Stomach (tissue), 4 donors: ENCODE measurements at regions not wholly inside any gene's neighbourhood (a gene's known extent, or its start where the extent isn't known, plus 50 kb on each side); places are given as distances from the start of the nearest gene placed in this dataset.

Source experiments
- POLR2A ChIP-seq, 4 donors: fragments of 450-650 bp; IDR thresholded peaks; one replicate each; pipeline ENCODE4 v1.6.1; 2016; ENCODE audit warnings: antibody characterized with exemption in 4 of 4, control low read depth in 2 of 4, mild to moderate bottlenecking in 1 of 4, moderate library complexity in 1 of 4
- POLR2AphosphoS5 ChIP-seq, 3 donors: sonication (generic); formaldehyde crosslinking; IDR thresholded peaks; one replicate each; pipeline ENCODE4 v1.6.1; 2016; ENCODE audit warnings: antibody characterized with exemption in 3 of 3
- TF ChIP-seq, protein P1 (sequence below), 7 experiments: fragments of 450-650 bp in 4 of 7; fragments of 200-600 bp in 3 of 7; sonication (generic) in 3 of 7; IDR thresholded peaks; one replicate each; pipeline ENCODE4 v1.5.1; 2016 to 2019; ENCODE audit warnings: antibody characterized with exemption in 7 of 7, control low read depth in 2 of 7, mild to moderate bottlenecking in 1 of 7

DNA sequence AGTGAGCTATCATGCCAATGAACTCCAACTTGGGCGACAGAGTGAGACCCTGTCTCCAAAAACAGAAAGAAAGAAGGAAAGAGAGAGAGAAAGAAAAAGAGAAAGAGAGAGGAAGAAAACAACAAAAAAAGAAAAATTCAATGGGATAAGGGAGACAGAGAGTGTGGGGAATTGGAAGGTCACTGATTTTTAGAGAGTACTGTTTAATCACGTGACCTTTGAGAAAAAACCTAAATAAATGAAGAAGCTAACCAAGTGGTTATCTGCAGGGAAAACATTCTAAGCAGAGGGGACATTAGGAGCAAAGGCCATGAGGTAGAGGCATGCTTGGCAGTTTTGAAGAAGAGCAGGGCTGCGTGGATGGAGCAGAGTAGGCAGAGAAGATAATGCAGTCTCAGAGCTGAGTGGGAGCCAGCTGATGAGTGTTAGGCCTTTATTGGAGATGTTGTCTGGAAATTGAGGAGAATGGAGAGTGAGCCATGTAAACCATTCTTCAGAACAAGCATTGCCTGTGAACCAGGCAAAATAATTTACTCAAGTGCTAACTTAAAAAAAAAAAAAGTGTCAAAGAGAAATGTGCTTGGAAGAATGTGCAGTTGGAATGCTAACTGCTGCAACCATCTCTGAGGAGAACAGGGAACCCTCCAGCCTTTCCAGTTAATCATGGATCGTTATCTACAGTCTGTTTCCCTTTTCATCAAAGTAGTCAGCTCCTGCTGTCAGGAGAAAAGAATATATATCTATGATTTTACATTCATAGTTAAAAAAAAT is 377.3 kb upstream of the SEMA6D start:
- TF ChIP-seq POLR2A (IDR thresholded peaks at IDR 0.05) (no peak), POLR2AphosphoS5 (IDR thresholded peaks at IDR 0.05) (no peak)
- TF ChIP-seq, protein P1, sequence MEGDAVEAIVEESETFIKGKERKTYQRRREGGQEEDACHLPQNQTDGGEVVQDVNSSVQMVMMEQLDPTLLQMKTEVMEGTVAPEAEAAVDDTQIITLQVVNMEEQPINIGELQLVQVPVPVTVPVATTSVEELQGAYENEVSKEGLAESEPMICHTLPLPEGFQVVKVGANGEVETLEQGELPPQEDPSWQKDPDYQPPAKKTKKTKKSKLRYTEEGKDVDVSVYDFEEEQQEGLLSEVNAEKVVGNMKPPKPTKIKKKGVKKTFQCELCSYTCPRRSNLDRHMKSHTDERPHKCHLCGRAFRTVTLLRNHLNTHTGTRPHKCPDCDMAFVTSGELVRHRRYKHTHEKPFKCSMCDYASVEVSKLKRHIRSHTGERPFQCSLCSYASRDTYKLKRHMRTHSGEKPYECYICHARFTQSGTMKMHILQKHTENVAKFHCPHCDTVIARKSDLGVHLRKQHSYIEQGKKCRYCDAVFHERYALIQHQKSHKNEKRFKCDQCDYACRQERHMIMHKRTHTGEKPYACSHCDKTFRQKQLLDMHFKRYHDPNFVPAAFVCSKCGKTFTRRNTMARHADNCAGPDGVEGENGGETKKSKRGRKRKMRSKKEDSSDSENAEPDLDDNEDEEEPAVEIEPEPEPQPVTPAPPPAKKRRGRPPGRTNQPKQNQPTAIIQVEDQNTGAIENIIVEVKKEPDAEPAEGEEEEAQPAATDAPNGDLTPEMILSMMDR (IDR thresholded peaks at IDR 0.05): no peak
